K562 (cell line): ENCODE measurements at regions not wholly inside any gene's neighbourhood (a gene's known extent, or its start where the extent isn't known, plus 50 kb on each side); places are given as distances from the start of the nearest gene placed in this dataset.
A peak's percentile ranks its signal among the peaks of the same experiment; 100 is the strongest.

ENCODE experiments used
- ATAC-seq: fragments of 200-7000 bp; cut with Tn5 transposase; 3 replicates; pipeline ENCODE4 v1.9.1; 2020; ENCODE audit warnings: moderate library complexity
- BruUV-seq: library from RNA; stranded (reverse); fragments of 400-500 nt; replicated peaks from 2 replicates; lab custom pipeline; 2021; lab: Mats Ljungman, UMichigan
- CTCF ChIA-PET: fragments of 300-600 bp; formaldehyde crosslinking; extraction: SDS; loops from one replicate; lab custom pipeline; 2021; ENCODE audit warnings: low intra/inter-chr PET ratio; lab: Yijun Ruan, JAX
- POLR2A ChIA-PET: fragments of 300-600, 350-650 bp; sonication (Branson Sonifier 250); formaldehyde crosslinking; extraction: SDS; loops from one replicate; lab custom pipeline; 2021; ENCODE audit warnings: antibody characterized with exemption, inconsistent platforms; lab: Yijun Ruan, JAX
- DNase-seq, 4 experiments: peaks; one replicate each; pipeline versions ENCODE4 v3.0.0 to v3.0.0-alpha.2; 2011 to 2018; ENCODE audit warnings: low spot score in 3 of 4, mixed read lengths in 3 of 4; ENCODE audit errors: extremely low read depth in 1 of 4
- FAIRE-seq: peaks from 2 replicates; lab custom pipeline; 2011; peaks lifted over from hg19 to GRCh38; lab: Jason Lieb, UNC
- H2AFZ ChIP-seq: 2 replicates; pipeline ENCODE4 v1.6.0; 2011; ENCODE audit warnings: low read depth, low read length, control low read depth, inconsistent platforms
- H3K27ac ChIP-seq: fragments of 200-600 bp; 3 replicates; pipeline ENCODE4 v1.8.0; 2011; ENCODE audit warnings: low read depth, mild to moderate bottlenecking, control low read depth, inconsistent platforms, low read length, moderate library complexity, mixed read lengths; ENCODE audit errors: extremely low read depth
- H3K27me3 ChIP-seq, 2 experiments: fragments of 300-600 bp in 1 of 2; 2 replicates in 1 of 2; 3 replicates in 1 of 2; pipeline versions ENCODE4 v1.6.0 to v1.8.0; 2011; ENCODE audit warnings: inconsistent platforms in 2 of 2, low read length in 2 of 2, mild to moderate bottlenecking in 1 of 2, mixed read lengths in 1 of 2, moderate library complexity in 1 of 2; ENCODE audit not compliant: control insufficient read depth in 2 of 2, insufficient read depth in 2 of 2
- H3K36me3 ChIP-seq: fragments of 300-600 bp; 3 replicates; pipeline ENCODE4 v1.8.0; 2011; ENCODE audit warnings: mild to moderate bottlenecking, low read length, inconsistent platforms; ENCODE audit not compliant: control insufficient read depth, insufficient read depth
- H3K4me1 ChIP-seq, 2 experiments: fragments of 200-600 bp in 1 of 2; replicated peaks in 1 of 2; 2 replicates in 1 of 2; 3 replicates in 1 of 2; pipeline versions ENCODE4 v1.5.1 to v1.8.0; 2011; ENCODE audit warnings: inconsistent platforms in 2 of 2, low read length in 2 of 2, mild to moderate bottlenecking in 1 of 2, mixed read lengths in 1 of 2, moderate library complexity in 1 of 2; ENCODE audit not compliant: control insufficient read depth in 2 of 2, insufficient read depth in 2 of 2
- H3K4me2 ChIP-seq: 2 replicates; pipeline ENCODE4 v1.6.1; 2011; ENCODE audit warnings: low read length, control low read depth, inconsistent platforms, mixed read lengths; ENCODE audit not compliant: insufficient read depth
- H3K4me3 ChIP-seq: fragments of 200-600 bp; sonication (generic), shearing (Covaris generic); 2 replicates; pipeline ENCODE4 v1.5.1; 2016; ENCODE audit warnings: control low read depth, inconsistent platforms
- H3K79me2 ChIP-seq: fragments of 200-600 bp; 3 replicates; pipeline ENCODE4 v1.8.0; 2011; ENCODE audit warnings: low read length, inconsistent platforms; ENCODE audit not compliant: control insufficient read depth, insufficient read depth
- H3K9ac ChIP-seq, 2 experiments: 2 replicates each; pipeline versions ENCODE4 v1.6.0 to v1.6.1; 2011; ENCODE audit warnings: low read depth in 2 of 2, low read length in 2 of 2, control low read depth in 1 of 2, inconsistent platforms in 1 of 2, mild to moderate bottlenecking in 1 of 2, mixed read lengths in 1 of 2; ENCODE audit not compliant: insufficient read depth in 1 of 2
- H3K9me1 ChIP-seq: one replicate; pipeline ENCODE4 v1.6.0; 2011; ENCODE audit warnings: inconsistent platforms, mild to moderate bottlenecking, low read length, moderate library complexity; ENCODE audit not compliant: control insufficient read depth, insufficient read depth
- H3K9me3 ChIP-seq: replicated peaks from 2 replicates; pipeline ENCODE4 v1.5.1; 2011; ENCODE audit warnings: low read depth, low read length, inconsistent platforms; ENCODE audit not compliant: control insufficient read depth, insufficient read depth
- H4K20me1 ChIP-seq: replicated peaks from 2 replicates; pipeline ENCODE4 v1.6.1; 2011; ENCODE audit warnings: low read length, inconsistent platforms, mixed read lengths; ENCODE audit not compliant: control insufficient read depth, insufficient read depth
- CBX1 ChIP-seq: sonication (generic); IDR thresholded peaks from 2 replicates; pipeline ENCODE4 v1.6.1; 2016; ENCODE audit warnings: antibody characterized with exemption, low read depth, mild to moderate bottlenecking
- CBX3 ChIP-seq, 2 experiments: IDR thresholded peaks; 1 replicate in 1 of 2; 2 replicates in 1 of 2; pipeline ENCODE4 v1.6.1; 2012; ENCODE audit warnings: inconsistent platforms in 2 of 2, low read length in 2 of 2, borderline replicate concordance in 1 of 2, control low read depth in 1 of 2
- NKRF ChIP-seq: fragments of 450-650 bp; IDR thresholded peaks from 2 replicates; pipeline ENCODE4 v1.6.1; 2016; ENCODE audit warnings: borderline replicate concordance
- RAD51 ChIP-seq: fragments of 450-650 bp; IDR thresholded peaks from 2 replicates; pipeline ENCODE4 v1.7.1; 2016; ENCODE audit warnings: low read depth, mild to moderate bottlenecking, borderline replicate concordance
- TCF7L2 ChIP-seq: fragments of 150-350 bp; IDR thresholded peaks from 2 replicates; pipeline ENCODE4 v1.6.1; 2016; ENCODE audit warnings: low read depth, mild to moderate bottlenecking, low read length, moderate library complexity
- TEAD4 ChIP-seq, 2 experiments: sonication (generic) in 1 of 2; formaldehyde crosslinking in 1 of 2; IDR thresholded peaks; 2 replicates each; pipeline versions ENCODE4 v1.6.1 to v1.8.0; 2012 to 2022; ENCODE audit warnings: borderline replicate concordance in 1 of 2, inconsistent platforms in 1 of 2, low read length in 1 of 2, mild to moderate bottlenecking in 1 of 2, missing genetic modification reagents in 1 of 2
- VEZF1 ChIP-seq: fragments of 200-800 bp; sonication (Bioruptor generic); IDR thresholded peaks from 2 replicates; pipeline ENCODE4 v1.6.1; 2017; ENCODE audit warnings: missing genetic modification characterization, missing compliant biosample characterization
- WGBS: fragments of 100-300 bp; shearing (Covaris generic); methylation state at CpG from one replicate; pipeline ENCODE4 v1.1.6; 2016; ENCODE audit warnings: low coverage, mixed read lengths; ENCODE audit not compliant: insufficient coverage; ENCODE audit errors: missing lambda C conversion rate; 5-methylcytosine and 5-hydroxymethylcytosine counted together
- in situ Hi-C: fragments of 300-500 bp; cut with MboI; formaldehyde crosslinking; loops from 4 replicates; pipeline ENCODE4 v1.15.0; 2018; ENCODE audit warnings: inconsistent platforms, mixed read lengths
- intact Hi-C: fragments of 100-400 bp; cut with micrococcal nuclease; formaldehyde crosslinking; loops from 2 replicates; pipeline ENCODE4 v1.14.2; 2022

GRCh38 chr15:69735121-69735520 is 282.5 kb downstream of the RPLP1 start:
- intact Hi-C loops (no loop called here), in situ Hi-C loops (loop anchor here (25.0 kb wide), 1 partner anchor 752 kb away; no protein-coding TSS in a partner anchor)
- Histone ChIP-seq H3K79me2 (no peaks in the 10 kb centered on the region), H4K20me1 (0 out of 2 replicates have a peak, but pooled peaks cover 3% of the 10 kb centered on the region), H3K9me1 (no peaks in the 10 kb centered on the region), H3K4me3 (no peak overlapping the region), H3K27ac (no peak overlapping the region), H3K27me3 (peaks cover 0 to 2% of the 10 kb centered on the region in 2 experiments; a peak in 3 of 5 replicates), H3K4me2 (no peak overlapping the region), H3K9ac (no peak overlapping the region), H3K36me3 (no peaks in the 10 kb centered on the region), H3K9me3 (no peaks in the 10 kb centered on the region), H2AFZ (no peak overlapping the region), H3K4me1 (no peaks in the 10 kb centered on the region)
- FAIRE-seq, result no peak
- TF ChIP-seq CBX1 (no peak), CBX3 (IDR thresholded peaks at IDR 0.05; ENCODE audit: borderline replicate concordance in 1 of 2, low read length in 2 of 2) (no peak), NKRF (no peak), TEAD4 (IDR thresholded peaks at IDR 0.05; ENCODE audit: low read length) (no peak), TEAD4 (CRISPR knock-in tag; IDR thresholded peaks at IDR 0.05; ENCODE audit: borderline replicate concordance) (no peak), TCF7L2 (no peak), RAD51 (no peak), VEZF1 (peak; percentile 31; the same call in 1 of the 2 replicates)
- no TSS peak for BruUV-seq
- whole genome bisulfite sequencing, result 0% methylated on average over 4 of the region's 4 CpGs
- ChIA-PET POLR2A (no interaction called here), CTCF (no interaction called here)
- ATAC-seq, result no peak
- DNase-seq, result no peak
